ENCODE measurements at regions not wholly inside any gene's neighbourhood (a gene's known extent, or its start where the extent isn't known, plus 50 kb on each side); places are given as distances from the start of the nearest gene placed in this dataset.
"Not testable (repeated sequence)": the region's sequence is repeated elsewhere in the genome, so short reads cannot be mapped to it uniquely, and the experiment has no call there.

DNA sequence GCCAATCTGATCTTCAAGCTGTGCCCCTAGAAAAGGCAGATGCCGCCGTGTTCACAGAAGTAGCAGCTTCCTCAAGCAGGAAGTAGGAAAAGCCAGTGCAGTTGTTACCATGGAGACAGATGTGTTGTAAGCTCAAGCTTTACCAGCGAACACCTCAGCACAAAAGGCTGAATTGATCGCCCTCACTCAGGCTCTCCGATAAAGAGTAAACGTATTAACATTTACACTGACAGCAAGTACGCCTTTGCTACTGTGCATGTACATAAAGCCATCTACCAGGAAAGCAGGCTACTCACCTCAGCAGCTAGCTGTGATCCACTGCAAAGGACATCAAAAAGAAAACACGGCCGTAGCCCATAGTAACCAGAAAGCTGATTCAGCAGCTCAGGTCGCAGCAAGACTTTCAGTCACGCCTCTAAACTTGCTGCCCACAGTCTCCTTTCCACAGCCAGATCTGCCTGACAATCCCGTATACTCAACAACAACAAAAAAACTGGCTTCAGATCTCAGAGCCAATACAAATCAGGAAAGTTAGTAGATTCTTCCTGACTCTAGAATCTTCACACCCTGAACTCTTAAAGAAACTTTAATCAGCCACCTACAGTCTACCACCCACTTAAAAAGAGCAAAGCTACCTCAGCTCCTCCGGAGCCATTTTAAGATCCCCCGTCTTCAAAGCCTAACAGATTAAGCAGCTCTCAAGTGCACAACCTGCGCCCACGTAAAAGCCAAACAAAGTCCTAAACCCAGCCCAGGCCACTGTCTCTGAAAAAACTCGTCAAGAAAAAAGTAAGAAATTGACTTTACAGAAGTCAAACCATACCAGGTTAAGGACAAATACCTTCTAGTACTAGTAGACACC is 160.0 kb downstream of the DEFB131A start:
- in situ Hi-C loops (cut with MboI; ENCODE audit: low sequenced_read_pairs), result not testable (repeated sequence)

DNA sequence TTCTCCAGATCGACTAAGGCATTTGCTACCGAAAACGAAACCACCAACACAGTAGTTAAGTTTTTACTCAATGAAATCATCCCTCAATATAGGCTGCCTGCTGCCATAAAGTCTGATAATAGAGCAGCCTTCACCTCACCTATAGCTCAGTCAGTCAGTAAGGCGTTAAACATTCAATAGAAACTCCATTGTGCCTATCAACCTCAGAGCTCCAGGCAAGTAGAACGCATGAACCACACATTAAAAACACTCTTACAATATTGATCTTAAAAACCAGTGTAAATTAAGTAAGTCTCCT is 160.6 kb downstream of the DEFB131A start:
- in situ Hi-C loops (cut with MboI; ENCODE audit: low sequenced_read_pairs), result not testable (repeated sequence)

DNA sequence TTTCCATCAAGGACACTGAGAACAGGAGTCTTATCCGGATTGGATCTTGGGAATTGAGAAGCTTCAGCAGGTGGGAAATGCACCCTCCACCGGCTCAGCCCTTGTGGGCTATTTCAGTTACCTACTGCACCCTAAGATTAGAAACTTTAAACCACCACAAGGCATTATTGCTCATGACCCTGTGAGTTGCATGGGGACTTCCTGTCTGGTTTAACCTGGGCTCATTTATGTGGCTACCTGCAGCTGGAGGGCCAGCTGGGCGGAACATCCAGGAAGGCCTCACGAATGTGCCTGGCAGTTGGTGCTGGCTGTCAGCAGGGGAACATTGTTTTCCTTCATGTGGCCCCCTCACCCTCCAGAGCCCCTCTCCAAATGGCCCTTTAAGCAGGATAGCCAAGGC is 164.1 kb downstream of the DEFB131A start:
- in situ Hi-C loops (cut with MboI; ENCODE audit: low sequenced_read_pairs), result no loop called here

DNA sequence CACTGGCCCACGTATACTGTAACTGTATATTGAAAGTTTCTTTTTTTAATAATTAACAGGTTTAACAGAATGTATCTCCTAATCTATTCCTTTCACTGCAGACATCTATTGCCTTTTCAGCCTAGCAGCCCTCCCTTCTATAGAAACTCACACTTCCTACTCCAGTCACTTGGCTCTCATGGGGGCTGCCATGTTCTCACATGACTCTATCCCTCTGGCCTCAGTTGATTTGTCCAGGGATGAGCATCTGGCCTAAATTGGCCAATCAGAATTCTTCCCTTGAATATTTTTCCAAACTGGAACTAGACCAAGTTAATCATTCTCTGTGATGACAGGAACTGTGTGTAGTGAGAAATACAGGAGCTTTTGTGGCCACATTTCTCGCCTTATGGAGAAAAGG is 166.1 kb downstream of the DEFB131A start:
- in situ Hi-C loops (cut with MboI; ENCODE audit: low sequenced_read_pairs), result not testable (repeated sequence)

DNA sequence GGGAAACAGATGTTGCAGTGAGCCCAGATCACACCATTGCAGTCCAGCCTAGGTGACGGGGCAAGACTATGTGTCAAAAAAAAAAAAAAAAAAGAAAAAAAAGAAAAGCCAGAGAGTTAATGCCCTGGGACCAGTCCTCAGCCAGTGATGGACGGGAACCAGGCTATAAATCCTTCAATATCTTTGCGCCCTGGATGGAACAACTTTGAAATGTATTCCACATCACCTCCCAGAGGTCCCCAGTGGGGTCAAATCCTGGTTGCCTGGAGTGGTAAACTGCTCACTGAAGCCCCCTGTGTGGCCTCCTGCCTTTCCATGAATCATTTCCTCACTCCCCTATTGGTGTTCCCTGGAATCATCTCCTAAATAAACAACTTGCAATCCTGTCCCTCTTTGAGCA is 166.9 kb downstream of the DEFB131A start:
- in situ Hi-C loops (cut with MboI; ENCODE audit: low sequenced_read_pairs), result no loop called here

DNA sequence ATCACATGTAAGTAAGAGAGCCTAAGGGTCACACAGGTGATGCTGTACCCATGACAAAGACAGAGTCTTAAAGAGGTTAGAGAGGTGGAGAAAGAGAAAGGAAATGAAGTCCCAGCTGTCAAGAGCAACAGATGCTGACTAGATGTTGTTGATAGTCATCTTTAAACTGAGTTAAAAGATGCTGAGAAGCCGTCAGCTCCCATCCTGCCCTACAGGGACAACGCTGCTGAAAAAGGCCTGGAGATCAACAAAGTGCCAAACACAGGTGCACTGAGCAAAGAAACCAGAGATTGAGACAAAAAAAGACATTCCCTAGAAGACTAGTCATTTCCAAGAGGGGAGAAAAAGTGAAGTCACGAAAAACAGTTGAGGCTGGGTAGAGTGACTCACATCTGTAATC is 145.0 kb upstream of the DRD5 start:
- in situ Hi-C loops (cut with MboI; ENCODE audit: low sequenced_read_pairs), result loop anchor here (25.0 kb wide), 1 partner anchor 99 kb away; no protein-coding TSS in a partner anchor

DNA sequence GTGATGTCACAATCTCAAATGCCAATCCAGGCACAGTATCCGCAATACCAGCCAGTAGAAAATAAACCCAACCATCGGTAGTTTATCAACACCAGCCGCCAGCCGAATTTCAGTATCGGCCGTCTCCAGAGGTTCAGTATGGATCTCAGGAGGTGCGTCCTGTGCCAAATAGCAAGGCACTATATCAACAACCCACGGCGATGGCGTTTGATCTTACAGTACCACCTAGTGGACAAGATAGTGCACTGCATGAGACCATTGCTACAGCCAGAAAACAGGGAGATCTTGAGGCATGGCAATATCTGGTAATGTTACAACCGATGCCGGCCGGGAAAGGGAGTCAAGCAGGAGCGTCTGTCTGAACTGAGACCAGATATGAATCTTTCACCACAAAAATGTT is 121.8 kb upstream of the DRD5 start:
- in situ Hi-C loops (cut with MboI; ENCODE audit: low sequenced_read_pairs), result not testable (repeated sequence)

DNA sequence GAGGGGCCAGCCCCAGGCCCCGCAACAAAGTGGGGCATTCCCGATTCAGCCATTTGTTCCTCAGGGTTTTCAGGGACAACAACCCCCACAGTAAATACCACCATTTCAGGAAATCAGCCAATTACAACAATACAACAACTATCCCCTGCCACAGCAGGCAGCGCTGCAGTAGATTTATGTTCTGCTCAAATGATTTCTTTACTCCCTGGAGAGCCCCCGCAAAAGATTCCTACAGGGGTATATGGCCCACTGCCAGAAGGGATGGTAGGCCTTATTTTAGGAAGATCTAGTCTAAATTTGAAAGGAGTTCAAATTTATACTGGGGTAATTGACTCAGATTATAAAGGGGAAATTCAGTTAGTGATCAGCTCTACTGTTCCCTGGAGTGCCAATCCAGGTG is 120.5 kb upstream of the DRD5 start:
- in situ Hi-C loops (cut with MboI; ENCODE audit: low sequenced_read_pairs), result not testable (repeated sequence)

DNA sequence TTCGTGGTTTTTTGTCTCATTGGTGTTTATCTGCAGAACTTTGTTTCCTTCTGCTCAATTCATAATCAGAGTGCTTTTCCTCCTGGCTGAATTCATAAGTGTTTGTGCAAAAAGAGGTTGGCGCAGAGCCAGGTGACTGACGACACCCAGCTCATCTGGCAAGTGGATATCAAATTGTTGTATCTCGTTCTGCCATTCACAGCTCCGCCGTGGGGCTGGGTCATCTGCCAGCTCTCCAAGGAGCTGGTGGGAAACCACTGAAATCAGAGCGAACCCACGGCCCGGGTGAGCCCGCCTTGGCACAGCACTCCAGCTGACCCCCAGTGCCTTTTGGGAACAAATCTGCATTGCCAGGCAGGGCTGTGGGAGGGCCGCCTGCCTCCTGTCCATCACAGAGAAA is 110.7 kb upstream of the DRD5 start:
- in situ Hi-C loops (cut with MboI; ENCODE audit: low sequenced_read_pairs), result not testable (repeated sequence)

DNA sequence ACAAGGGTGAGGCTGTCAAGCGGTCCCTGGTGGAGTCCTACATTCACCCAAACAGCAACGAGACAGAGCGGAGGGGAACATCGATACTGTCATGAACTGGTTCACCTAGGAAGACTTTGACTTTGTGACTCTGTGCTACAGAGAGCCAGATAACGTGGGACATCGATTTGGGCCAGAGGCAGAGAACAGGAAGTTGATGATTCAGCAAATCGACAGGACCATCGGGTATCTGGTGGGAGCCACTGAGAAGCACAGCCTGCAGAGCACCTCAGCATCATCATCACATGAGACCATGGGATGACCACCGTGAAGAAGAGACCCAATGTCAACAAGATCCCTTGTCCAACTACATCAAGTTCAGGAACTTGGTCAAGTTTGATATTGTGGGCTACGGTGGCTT is 104.1 kb upstream of the DRD5 start:
- in situ Hi-C loops (cut with MboI; ENCODE audit: low sequenced_read_pairs), result not testable (repeated sequence)

DNA sequence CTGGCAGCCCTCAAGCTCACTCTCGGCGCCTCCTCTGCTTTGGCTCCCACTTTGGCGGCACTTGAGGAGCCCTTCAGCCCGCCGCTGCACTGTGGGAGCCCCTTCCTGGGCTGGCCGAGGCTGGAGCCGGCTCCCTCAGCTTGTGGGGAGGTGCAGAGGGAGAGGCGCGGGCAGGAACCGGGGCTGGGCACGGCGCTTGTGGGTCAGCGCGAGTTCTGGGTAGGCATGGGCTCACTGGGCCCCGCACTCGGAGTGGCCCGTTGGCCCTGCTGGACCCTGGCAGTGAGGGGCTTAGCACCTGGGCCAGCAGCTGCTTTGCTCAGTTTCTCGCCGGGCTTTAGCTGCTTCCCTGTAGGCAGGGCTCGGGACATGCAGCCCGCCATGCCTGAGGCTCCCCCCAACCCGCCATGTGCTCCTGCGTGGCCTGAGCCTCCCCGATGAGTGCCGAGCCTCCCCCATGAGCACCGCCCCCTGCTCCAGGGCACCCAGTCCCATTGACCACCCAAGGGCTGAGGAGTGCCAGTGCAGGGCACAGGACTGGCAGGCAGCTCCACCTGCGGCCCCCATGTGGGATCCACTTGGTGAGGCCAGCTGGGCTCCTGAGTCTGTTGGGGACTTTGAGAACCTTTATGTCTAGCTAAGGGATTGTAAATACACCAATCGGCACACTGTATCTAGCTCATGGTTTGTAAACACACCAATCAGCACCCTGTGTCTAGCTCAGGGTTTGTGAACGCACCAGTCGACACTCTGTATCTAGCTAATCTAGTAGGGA is 101.5 kb upstream of the DRD5 start:
- in situ Hi-C loops (cut with MboI; ENCODE audit: low sequenced_read_pairs), result no loop called here

DNA sequence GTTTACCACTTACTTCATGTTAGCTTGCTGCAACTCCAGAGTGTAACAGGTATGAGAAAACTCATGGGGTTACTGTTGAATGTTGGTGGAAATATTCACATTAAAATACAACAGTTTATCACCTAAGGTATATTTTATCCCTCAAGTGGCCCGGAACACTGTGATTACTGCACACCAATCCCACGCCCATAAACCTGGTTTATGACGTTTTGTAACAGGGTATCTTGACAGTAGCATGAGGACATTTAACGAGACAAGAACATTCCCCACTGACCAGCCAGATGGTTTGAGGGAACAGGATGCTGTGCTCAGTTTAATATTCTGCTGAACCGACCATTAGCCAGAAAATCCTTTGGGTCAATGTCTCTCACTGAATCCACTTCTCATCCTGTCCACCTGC is 98.3 kb upstream of the DRD5 start:
- in situ Hi-C loops (cut with MboI; ENCODE audit: low sequenced_read_pairs), result not testable (repeated sequence)

DNA sequence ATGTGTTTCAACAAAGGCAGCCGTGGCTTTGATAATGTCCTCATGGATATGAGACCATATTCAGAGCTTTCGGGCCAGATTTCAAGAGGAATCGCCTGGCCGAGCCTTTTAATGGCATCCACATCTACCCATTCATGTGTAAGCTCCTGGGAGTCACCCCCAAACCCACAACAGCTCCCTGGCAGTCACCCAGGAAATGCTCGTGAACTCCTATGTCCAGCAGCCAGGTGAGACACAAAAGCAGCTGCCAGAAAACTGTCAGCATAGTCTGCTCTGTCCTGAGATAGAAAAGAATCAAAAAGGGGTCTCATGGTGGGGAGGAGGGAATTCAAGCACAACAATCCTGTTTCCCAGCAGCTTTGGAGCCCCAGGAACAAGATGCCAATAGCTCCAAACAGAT is 96.4 kb upstream of the DRD5 start:
- in situ Hi-C loops (cut with MboI; ENCODE audit: low sequenced_read_pairs), result not testable (repeated sequence)

DNA sequence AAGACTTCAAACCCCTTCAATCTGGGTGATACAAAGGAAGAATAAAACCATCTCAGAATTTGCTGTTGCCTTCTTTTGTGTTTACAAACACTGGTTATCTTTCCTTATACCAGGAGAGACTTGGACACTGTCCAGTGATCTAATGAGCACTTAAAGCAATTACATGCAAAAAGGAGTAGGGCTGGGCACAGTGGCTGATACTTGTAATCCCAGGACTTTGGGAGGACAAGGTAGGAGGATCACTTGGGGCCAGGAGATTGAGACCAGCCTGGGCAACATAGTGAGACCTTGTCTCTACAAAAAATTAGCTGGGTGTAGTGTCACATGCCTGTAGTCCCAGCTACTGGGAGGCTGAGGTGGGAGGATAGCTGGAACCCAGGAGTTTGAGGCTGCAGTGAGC is 95.7 kb upstream of the DRD5 start:
- in situ Hi-C loops (cut with MboI; ENCODE audit: low sequenced_read_pairs), result no loop called here

DNA sequence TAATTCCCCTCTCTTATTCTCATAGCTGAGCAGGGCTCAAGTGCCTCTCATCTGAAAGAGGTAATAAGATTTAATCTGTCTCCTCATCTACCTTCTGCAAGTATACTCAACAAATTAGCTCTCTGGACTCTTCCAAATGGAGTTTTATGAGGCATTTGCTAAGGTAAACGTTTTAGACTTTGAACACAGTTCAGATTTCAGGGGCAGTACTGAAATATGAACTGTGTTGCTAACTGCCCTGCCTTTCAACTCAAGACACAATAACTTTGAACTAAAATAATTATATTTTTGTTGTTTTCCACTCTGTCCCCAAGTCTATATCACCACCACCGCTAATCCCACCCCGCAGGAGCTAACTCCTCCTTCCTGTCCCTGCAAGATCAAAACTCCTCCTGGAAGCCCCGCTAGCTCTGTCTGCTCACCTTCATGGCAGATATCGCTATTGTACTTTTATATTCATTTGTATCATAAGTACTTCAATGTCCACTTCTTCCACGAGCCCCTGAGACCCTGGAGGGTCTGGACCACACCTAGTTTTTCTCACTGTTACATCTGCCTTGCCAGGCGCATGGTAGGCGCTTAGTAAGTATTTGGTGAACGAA is 90.7 kb upstream of the DRD5 start:
- in situ Hi-C loops (cut with MboI; ENCODE audit: low sequenced_read_pairs), result not testable (repeated sequence)

DNA sequence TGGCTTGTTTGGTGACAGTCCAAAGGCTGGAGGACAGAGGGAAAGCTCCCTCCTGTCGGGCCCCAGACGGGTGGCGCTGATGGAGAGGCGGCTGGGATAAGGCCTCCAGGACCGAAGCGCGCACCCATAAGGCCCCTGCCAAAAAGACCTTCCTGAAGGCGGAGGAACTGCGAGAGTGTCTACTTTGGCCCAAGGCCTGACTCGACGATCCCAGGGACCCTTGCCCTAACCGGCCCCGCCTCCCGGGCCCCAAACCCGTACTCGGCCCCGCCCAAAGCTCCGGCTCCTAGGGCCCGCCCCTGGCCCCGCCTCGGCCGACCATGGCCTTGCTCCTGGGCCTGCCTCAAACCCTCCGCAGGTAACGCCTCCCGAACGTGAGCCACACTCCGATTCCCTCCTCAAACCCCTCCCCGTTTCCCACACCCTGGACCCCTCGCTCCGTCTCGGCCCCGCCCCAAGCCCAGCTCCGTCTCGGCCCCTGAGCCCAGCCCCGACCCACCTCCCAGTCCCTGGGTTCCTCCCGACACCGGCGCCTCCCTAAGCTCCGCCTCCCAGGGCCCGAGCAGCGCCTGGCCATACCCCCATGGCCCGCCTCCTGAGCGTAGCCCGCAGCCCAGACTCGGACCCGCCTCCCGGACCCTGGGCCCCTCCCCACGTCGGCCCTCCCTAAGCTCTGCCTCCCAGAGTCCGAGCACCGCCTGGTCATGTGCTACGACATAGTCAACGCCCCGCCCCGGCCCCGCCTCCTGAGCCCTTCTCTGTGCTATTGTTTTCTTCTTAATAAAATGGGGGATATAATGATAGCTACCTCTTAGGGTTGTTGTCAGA is 90.0 kb upstream of the DRD5 start:
- in situ Hi-C loops (cut with MboI; ENCODE audit: low sequenced_read_pairs), result no loop called here

DNA sequence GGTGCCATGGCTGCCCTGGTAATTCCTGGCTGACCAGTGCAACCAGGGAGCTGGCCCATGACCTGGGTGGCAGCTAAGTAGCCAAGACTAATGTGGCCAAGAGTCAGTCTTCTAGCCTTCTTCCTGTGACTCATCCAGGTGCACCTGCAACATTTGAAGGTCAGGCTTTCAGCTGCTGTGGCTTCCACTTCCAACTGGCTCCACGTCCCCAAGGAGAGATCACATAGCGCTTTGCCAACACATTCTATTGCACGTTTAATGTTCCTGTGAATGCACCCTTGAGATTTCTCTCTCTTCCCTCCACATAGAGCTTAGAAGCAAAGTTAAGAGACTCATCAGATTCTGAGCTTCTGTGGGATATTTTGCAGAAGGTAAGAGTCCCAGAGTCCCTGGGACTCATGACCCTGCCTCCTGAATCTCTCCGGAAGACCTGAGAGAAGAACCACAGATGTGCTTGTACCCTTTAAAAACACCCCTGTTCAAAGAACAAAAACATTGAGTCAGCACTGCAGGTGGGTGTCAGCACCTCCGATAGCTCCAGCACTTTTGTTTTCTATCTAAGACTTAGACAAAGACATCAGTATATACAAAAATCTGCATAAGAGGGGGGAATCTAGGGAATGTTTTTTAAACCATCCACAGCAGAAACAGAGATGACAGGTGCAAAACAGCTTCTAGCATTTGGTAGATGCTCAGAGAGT is 88.5 kb upstream of the DRD5 start:
- in situ Hi-C loops (cut with MboI; ENCODE audit: low sequenced_read_pairs), result not testable (repeated sequence)

DNA sequence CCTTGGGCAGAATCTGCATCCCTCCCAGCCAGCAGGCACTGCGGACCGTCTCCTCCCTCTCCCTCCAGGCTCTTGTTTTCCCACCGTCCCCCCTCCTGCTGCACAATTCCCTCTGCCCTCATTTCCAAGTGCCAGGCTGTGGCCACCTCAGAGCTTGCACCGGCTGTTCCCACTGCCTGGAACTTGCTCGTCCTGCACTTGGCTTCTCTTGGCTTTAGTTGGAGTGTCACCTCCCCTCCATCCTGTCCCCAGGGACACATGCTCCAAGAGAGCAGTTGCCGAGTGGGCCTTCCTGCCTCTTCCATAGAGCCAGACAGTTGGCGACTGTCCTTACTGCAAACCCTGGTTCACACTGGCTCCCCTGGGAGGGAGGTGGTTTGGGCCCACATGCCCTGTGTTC is 87.0 kb upstream of the DRD5 start:
- in situ Hi-C loops (cut with MboI; ENCODE audit: low sequenced_read_pairs), result not testable (repeated sequence)

DNA sequence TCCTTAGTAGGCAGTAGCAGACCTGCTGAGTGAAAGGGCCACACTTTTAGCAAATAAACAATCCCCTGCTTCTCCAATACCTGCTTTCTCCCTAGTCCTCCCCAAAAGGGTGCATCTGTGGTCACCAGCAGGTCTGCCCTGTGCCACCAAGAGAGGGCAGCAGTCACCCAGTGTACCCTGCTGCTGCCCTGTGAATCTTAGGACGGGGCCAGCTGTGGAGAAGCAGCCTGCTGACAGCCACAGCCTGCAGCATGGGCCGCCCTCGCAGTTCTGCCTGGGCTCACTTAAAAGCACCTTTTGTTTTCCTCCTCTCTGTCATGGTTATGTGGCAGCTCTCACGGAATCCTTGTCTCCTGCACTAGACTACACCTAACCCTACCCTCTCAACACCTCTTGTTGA is 85.4 kb upstream of the DRD5 start:
- in situ Hi-C loops (cut with MboI; ENCODE audit: low sequenced_read_pairs), result not testable (repeated sequence)

DNA sequence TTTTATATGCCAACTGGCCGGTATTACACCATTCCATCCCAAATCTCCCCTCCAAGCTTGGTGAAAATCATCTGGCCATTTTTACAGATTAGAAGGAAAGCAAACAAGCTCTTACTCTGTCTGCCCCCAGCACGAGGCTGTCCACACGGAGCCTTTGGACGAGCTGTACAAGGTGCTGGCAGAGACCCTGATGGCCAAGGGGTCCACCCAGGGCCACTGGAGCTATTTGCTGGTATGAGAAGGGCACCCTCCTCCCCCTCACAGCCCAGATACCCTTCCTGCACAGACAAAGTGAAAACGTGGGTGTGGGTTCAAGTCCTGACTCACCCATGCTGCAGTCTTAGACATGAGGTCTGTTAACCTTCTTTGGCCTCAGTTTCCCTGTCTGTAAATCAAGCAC is 84.9 kb upstream of the DRD5 start:
- in situ Hi-C loops (cut with MboI; ENCODE audit: low sequenced_read_pairs), result not testable (repeated sequence)
